GM12878 (cell line): ENCODE measurements at regions not wholly inside any gene's neighbourhood (a gene's known extent, or its start where the extent isn't known, plus 50 kb on each side); places are given as distances from the start of the nearest gene placed in this dataset.

Source experiments
- BHLHE40 ChIP-seq, 2 experiments: fragments of 450-650 bp in 1 of 2; IDR thresholded peaks; 2 replicates each; pipeline ENCODE4 v1.6.1; 2011 to 2017; ENCODE audit warnings: low read depth in 2 of 2, borderline replicate concordance in 1 of 2, improper control_type of control experiment in 1 of 2, low read length in 1 of 2, mild to moderate bottlenecking in 1 of 2
- CHD1 ChIP-seq: IDR thresholded peaks from 2 replicates; pipeline ENCODE4 v1.6.1; 2012; ENCODE audit warnings: low read depth, low read length, improper control_type of control experiment
- CHD2 ChIP-seq: IDR thresholded peaks from 2 replicates; pipeline ENCODE4 v1.6.1; 2011; ENCODE audit warnings: low read depth, low read length, improper control_type of control experiment, borderline replicate concordance
- GATAD2B ChIP-seq: fragments of 450-650 bp; conservative IDR thresholded peaks from 2 replicates; pipeline ENCODE4 v1.6.1; 2017; ENCODE audit warnings: low read depth, mild to moderate bottlenecking, moderate library complexity
- HCFC1 ChIP-seq: fragments of 150-350 bp; IDR thresholded peaks from 2 replicates; pipeline ENCODE4 v1.6.1; 2014; ENCODE audit warnings: low read length
- JUNB ChIP-seq: IDR thresholded peaks from 2 replicates; pipeline ENCODE4 v1.6.1; 2016; ENCODE audit warnings: antibody characterized with exemption, mild to moderate bottlenecking
- NR2C1 ChIP-seq: fragments of 450-650 bp; IDR thresholded peaks from 2 replicates; pipeline ENCODE4 v1.6.1; 2017; ENCODE audit warnings: antibody characterized with exemption, mild to moderate bottlenecking, moderate library complexity
- RB1 ChIP-seq: fragments of 450-650 bp; formaldehyde crosslinking; IDR thresholded peaks from 2 replicates; pipeline ENCODE4 v1.6.1; 2017; ENCODE audit warnings: mild to moderate bottlenecking, borderline replicate concordance
- SPI1 ChIP-seq: IDR thresholded peaks from 2 replicates; pipeline ENCODE4 v1.6.1; 2011; ENCODE audit warnings: low read depth, mild to moderate bottlenecking, low read length, moderate library complexity, borderline replicate concordance; ENCODE audit not compliant: insufficient read depth
- TAF1 ChIP-seq: IDR thresholded peaks from 2 replicates; pipeline ENCODE4 v1.6.1; 2011; ENCODE audit warnings: mild to moderate bottlenecking, low read depth, low read length, borderline replicate concordance
- TF ChIP-seq, protein P1 (sequence below): fragments of 450-650 bp; IDR thresholded peaks from 2 replicates; pipeline ENCODE4 v1.6.1; 2017; ENCODE audit warnings: mild to moderate bottlenecking, moderate library complexity
- TF ChIP-seq, protein P2 (sequence below): fragments of 450-650 bp; IDR thresholded peaks from 2 replicates; pipeline ENCODE4 v1.6.1; 2017; ENCODE audit warnings: borderline replicate concordance
- TF ChIP-seq, protein P3 (sequence below): fragments of 450-650 bp; IDR thresholded peaks from 2 replicates; pipeline ENCODE4 v1.6.1; 2016; ENCODE audit warnings: mild to moderate bottlenecking
- TF ChIP-seq, protein P4 (sequence below): fragments of 150-350 bp; IDR thresholded peaks from 2 replicates; pipeline ENCODE4 v1.6.1; 2016; ENCODE audit warnings: low read depth, low read length
- TF ChIP-seq, protein P5 (sequence below): fragments of 450-650 bp; IDR thresholded peaks from 2 replicates; pipeline ENCODE4 v1.6.1; 2018; ENCODE audit warnings: borderline replicate concordance, mild to moderate bottlenecking; ENCODE audit not compliant: partially characterized antibody

DNA sequence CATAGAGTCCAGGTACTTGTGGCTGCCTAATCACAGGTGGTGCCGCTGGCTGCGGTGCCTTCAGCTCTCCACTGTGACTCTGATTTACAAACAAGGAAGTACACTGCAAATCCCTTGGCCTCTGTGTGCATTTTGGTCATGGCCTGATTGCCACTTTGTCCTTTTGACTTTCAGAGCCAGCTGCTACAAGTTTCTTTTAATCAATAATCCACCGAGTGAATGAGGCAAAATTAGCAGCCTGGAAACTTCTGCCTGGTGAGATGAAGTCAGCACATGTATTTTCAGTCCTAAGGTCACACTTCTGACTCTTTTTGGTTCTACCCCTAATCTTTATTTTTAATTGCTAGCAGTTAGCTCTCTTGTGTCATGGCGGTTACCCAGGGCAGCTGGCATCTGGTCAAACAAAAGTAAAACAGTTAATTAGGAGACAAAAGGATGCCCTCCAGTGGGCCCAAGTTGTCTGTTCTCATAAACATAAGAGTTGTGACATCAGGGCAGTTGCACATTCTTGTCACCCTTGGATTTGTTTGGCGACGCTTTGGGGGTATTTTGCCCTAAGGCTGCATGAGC, 62.3 kb upstream of the LNX1 start (continued):
- TF ChIP-seq, protein P1, sequence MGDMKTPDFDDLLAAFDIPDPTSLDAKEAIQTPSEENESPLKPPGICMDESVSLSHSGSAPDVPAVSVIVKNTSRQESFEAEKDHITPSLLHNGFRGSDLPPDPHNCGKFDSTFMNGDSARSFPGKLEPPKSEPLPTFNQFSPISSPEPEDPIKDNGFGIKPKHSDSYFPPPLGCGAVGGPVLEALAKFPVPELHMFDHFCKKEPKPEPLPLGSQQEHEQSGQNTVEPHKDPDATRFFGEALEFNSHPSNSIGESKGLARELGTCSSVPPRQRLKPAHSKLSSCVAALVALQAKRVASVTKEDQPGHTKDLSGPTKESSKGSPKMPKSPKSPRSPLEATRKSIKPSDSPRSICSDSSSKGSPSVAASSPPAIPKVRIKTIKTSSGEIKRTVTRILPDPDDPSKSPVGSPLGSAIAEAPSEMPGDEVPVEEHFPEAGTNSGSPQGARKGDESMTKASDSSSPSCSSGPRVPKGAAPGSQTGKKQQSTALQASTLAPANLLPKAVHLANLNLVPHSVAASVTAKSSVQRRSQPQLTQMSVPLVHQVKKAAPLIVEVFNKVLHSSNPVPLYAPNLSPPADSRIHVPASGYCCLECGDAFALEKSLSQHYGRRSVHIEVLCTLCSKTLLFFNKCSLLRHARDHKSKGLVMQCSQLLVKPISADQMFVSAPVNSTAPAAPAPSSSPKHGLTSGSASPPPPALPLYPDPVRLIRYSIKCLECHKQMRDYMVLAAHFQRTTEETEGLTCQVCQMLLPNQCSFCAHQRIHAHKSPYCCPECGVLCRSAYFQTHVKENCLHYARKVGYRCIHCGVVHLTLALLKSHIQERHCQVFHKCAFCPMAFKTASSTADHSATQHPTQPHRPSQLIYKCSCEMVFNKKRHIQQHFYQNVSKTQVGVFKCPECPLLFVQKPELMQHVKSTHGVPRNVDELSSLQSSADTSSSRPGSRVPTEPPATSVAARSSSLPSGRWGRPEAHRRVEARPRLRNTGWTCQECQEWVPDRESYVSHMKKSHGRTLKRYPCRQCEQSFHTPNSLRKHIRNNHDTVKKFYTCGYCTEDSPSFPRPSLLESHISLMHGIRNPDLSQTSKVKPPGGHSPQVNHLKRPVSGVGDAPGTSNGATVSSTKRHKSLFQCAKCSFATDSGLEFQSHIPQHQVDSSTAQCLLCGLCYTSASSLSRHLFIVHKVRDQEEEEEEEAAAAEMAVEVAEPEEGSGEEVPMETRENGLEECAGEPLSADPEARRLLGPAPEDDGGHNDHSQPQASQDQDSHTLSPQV = peak; percentile 5; the same call in 1 of the 2 replicates
- TF ChIP-seq GATAD2B = no peak; the same call in 1 of the 2 replicates
- TF ChIP-seq, protein P2, sequence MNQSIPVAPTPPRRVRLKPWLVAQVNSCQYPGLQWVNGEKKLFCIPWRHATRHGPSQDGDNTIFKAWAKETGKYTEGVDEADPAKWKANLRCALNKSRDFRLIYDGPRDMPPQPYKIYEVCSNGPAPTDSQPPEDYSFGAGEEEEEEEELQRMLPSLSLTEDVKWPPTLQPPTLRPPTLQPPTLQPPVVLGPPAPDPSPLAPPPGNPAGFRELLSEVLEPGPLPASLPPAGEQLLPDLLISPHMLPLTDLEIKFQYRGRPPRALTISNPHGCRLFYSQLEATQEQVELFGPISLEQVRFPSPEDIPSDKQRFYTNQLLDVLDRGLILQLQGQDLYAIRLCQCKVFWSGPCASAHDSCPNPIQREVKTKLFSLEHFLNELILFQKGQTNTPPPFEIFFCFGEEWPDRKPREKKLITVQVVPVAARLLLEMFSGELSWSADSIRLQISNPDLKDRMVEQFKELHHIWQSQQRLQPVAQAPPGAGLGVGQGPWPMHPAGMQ = no peak
- TF ChIP-seq, protein P3, sequence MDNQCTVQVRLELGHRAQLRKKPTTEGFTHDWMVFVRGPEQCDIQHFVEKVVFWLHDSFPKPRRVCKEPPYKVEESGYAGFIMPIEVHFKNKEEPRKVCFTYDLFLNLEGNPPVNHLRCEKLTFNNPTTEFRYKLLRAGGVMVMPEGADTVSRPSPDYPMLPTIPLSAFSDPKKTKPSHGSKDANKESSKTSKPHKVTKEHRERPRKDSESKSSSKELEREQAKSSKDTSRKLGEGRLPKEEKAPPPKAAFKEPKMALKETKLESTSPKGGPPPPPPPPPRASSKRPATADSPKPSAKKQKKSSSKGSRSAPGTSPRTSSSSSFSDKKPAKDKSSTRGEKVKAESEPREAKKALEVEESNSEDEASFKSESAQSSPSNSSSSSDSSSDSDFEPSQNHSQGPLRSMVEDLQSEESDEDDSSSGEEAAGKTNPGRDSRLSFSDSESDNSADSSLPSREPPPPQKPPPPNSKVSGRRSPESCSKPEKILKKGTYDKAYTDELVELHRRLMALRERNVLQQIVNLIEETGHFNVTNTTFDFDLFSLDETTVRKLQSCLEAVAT = no peak
- no peak; the same call in 1 of the 2 replicates for TF ChIP-seq RB1
- no peak for TF ChIP-seq CHD1
- peak; percentile 55 to 79; a peak in 3 of 4 replicates for TF ChIP-seq BHLHE40 (IDR thresholded peaks at IDR 0.05; ENCODE audit: borderline replicate concordance in 1 of 2, low read depth in 2 of 2, low read length in 1 of 2)
- no peak for TF ChIP-seq HCFC1
- TF ChIP-seq, protein P4, sequence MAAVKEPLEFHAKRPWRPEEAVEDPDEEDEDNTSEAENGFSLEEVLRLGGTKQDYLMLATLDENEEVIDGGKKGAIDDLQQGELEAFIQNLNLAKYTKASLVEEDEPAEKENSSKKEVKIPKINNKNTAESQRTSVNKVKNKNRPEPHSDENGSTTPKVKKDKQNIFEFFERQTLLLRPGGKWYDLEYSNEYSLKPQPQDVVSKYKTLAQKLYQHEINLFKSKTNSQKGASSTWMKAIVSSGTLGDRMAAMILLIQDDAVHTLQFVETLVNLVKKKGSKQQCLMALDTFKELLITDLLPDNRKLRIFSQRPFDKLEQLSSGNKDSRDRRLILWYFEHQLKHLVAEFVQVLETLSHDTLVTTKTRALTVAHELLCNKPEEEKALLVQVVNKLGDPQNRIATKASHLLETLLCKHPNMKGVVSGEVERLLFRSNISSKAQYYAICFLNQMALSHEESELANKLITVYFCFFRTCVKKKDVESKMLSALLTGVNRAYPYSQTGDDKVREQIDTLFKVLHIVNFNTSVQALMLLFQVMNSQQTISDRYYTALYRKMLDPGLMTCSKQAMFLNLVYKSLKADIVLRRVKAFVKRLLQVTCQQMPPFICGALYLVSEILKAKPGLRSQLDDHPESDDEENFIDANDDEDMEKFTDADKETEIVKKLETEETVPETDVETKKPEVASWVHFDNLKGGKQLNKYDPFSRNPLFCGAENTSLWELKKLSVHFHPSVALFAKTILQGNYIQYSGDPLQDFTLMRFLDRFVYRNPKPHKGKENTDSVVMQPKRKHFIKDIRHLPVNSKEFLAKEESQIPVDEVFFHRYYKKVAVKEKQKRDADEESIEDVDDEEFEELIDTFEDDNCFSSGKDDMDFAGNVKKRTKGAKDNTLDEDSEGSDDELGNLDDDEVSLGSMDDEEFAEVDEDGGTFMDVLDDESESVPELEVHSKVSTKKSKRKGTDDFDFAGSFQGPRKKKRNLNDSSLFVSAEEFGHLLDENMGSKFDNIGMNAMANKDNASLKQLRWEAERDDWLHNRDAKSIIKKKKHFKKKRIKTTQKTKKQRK = no peak
- TF ChIP-seq, protein P5, sequence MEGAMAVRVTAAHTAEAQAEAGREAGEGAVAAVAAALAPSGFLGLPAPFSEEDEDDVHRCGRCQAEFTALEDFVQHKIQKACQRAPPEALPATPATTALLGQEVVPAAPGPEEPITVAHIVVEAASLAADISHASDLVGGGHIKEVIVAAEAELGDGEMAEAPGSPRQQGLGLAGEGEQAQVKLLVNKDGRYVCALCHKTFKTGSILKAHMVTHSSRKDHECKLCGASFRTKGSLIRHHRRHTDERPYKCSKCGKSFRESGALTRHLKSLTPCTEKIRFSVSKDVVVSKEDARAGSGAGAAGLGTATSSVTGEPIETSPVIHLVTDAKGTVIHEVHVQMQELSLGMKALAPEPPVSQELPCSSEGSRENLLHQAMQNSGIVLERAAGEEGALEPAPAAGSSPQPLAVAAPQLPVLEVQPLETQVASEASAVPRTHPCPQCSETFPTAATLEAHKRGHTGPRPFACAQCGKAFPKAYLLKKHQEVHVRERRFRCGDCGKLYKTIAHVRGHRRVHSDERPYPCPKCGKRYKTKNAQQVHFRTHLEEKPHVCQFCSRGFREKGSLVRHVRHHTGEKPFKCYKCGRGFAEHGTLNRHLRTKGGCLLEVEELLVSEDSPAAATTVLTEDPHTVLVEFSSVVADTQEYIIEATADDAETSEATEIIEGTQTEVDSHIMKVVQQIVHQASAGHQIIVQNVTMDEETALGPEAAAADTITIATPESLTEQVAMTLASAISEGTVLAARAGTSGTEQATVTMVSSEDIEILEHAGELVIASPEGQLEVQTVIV = no peak
- no peak for TF ChIP-seq TAF1
- peak; percentile 31; the same call in 1 of the 2 replicates for TF ChIP-seq NR2C1
- TF ChIP-seq JUNB = 0 out of 2 replicates have a peak, but pooled peaks have one; percentile 31
- peak; percentile 2; the same call in 1 of the 2 replicates for TF ChIP-seq SPI1
- no peak for TF ChIP-seq CHD2
